Central memory CD8-positive, alpha-beta T cell (primary cell): ENCODE measurements at regions not wholly inside any gene's neighbourhood (a gene's known extent, or its start where the extent isn't known, plus 50 kb on each side); places are given as distances from the start of the nearest gene placed in this dataset.

Experiments
- ATAC-seq: fragments of 150-1000 bp; cut with Tn5 transposase; replicated peaks from 2 replicates; pipeline ENCODE4 v1.10.0; 2022; ENCODE audit warnings: mild to moderate bottlenecking, moderate FRiP score, moderate number of reproducible peaks; ENCODE audit not compliant: poor library complexity, severe bottlenecking; ENCODE audit errors: extremely low read depth
- DNase-seq, 2 donors: peaks; one replicate each; pipeline ENCODE4 v3.0.0; 2021; ENCODE audit warnings: low spot score in 2 of 2
- H3K27ac Mint-ChIP-seq: one replicate; pipeline ENCODE4 v1.8.0; 2022; ENCODE audit warnings: low read depth, mild to moderate bottlenecking, moderate library complexity, mixed read lengths
- H3K27me3 Mint-ChIP-seq: one replicate; pipeline ENCODE4 v1.8.0; 2022; ENCODE audit warnings: mixed read lengths
- H3K36me3 Mint-ChIP-seq: one replicate; pipeline ENCODE4 v1.8.0; 2022; ENCODE audit warnings: mild to moderate bottlenecking, moderate library complexity, mixed read lengths; ENCODE audit not compliant: insufficient read depth
- H3K4me1 Mint-ChIP-seq: one replicate; pipeline ENCODE4 v1.8.0; 2022; ENCODE audit warnings: mixed read lengths
- H3K4me3 Mint-ChIP-seq: one replicate; pipeline ENCODE4 v1.8.0; 2022; ENCODE audit warnings: mild to moderate bottlenecking, moderate library complexity, mixed read lengths
- H3K9me3 Mint-ChIP-seq: one replicate; pipeline ENCODE4 v1.8.0; 2022; ENCODE audit warnings: mixed read lengths

DNA sequence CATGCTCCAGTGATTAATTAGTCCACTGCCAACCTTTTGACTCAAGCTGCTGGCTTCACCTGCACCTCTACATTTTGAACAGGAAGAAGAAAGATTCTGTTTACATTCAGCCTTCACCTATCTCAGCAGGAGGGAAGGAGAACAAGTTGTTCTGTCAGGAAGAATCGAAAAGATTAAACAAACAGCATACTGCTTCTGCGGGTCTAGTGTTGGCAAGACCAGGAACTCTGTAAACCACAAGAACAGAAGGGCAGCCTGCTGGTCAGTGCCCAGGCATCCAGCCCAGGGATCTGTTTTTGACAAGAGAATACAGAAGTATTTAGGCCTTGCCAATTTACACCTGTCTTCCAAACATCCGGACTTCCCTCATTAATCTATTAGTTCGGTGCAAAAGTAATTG, 189.7 kb downstream of the CHD9NB start:
- Mint-ChIP-seq H3K9me3 (peaks cover 6% of the 10 kb centered on the region), H3K27me3 (peaks cover 1% of the 10 kb centered on the region), H3K4me1 (no peaks in the 10 kb centered on the region), H3K4me3 (no peak overlapping the region), H3K27ac (no peak overlapping the region), H3K36me3 (no peaks in the 10 kb centered on the region)
- DNase-seq (no peak), ATAC-seq (no peak)

DNA sequence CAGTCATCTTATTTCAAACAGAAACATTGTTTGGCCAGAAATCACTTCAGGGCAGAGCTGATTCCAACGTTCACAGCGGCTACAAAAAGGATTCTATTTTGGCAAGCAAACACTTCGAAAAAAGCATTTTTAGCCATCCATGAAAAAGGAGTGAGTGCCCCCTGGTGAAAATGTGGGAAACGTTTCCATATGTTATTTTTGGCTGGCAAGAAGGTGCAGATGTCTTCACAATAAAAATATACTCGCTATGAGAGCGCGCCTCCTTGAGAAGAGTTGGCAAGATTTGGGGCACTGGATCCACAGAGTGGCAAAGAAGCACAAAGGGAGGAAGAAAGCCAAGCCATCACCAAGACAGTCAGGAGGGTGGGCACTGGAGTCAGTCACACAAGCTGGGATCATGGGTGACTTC, 191.1 kb downstream of the CHD9NB start:
- no peak for ATAC-seq
- peaks cover 15% of the 10 kb centered on the region for H3K27me3 Mint-ChIP-seq
- peaks cover 6% of the 10 kb centered on the region for H3K9me3 Mint-ChIP-seq

DNA sequence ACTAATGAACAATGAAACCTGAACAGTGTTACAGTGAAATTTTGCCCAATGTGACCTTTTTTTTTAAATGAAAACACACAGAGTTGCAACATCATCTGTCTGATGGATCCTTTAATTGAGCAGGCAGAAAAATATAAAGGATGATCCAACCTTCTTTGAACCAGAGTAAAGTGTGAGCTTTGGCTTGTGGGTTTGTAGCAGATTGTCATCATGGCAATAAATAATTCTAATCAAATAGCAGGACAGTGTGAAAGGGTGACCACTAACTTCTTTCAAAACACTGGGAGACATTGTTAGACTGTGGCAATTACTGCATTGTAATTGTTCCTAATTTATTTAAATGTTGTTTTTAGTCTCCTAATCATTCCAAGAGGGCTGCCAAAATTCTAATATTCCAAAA, 197.2 kb downstream of the CHD9NB start:
- Mint-ChIP-seq H3K27me3 (peaks cover 22% of the 10 kb centered on the region), H3K9me3 (peaks cover 6% of the 10 kb centered on the region), H3K36me3 (no peaks in the 10 kb centered on the region), H3K4me1 (no peaks in the 10 kb centered on the region), H3K27ac (no peak overlapping the region), H3K4me3 (no peak overlapping the region)
- ATAC-seq, result no peak
- DNase-seq, result no peak

More for the DNA sequence above, 191.1 kb downstream of the CHD9NB start:
- Mint-ChIP-seq H3K27ac (no peak overlapping the region), H3K4me1 (no peaks in the 10 kb centered on the region), H3K36me3 (no peaks in the 10 kb centered on the region), H3K4me3 (no peak overlapping the region)
- no peak for DNase-seq

DNA sequence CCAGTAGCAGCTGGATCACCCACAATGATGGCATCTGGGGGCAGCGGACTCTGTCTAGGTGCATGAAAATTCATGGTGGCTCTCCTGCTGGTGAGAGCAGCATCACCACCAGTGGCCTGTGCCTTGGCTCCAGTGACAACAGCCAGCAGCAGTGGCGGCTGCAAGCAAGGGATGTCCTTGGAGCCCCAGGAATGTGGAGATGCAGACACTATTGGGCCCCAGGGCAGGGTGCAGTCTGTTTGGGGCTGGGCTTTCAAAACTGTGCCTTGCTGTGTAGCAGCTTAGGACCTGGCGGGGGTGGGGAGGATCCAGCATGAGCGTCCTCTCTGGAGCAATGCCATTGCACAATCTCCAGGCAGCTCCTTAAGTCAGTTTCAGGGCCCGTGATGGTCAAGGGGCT, 199.7 kb downstream of the CHD9NB start:
- Mint-ChIP-seq H3K27ac (no peak overlapping the region), H3K36me3 (no peaks in the 10 kb centered on the region), H3K4me1 (no peaks in the 10 kb centered on the region), H3K27me3 (peaks cover 21% of the 10 kb centered on the region), H3K9me3 (peaks cover 13% of the 10 kb centered on the region), H3K4me3 (no peak overlapping the region)
- ATAC-seq (no peak), DNase-seq (no peak)

DNA sequence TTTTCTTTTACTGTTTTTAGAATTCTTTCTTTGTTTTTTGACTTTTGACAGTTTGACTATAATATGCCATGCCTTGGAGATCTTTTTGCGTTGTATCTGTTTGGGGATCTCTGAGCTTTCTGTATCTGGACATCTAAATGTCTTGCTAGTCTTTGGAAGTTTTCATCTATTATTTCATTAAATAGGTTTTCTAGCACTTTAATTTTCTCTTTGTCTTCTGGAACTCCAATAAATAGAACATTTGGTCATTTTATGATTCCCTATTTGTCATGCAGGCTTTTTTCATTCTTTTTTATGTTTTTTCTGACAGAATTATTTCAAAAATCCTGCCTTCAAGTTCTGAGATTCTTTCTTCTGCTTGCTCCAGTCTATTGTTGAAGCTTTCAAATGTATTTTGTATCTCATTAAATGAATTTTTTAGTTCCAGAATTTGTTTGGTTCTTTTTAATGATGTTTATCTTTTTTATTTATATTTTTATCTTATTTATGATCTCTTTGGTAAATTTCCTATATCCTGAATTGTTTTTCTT, 201.4 kb downstream of the CHD9NB start:
- ATAC-seq (no peak), DNase-seq (no peak)
- no peak overlapping the region for H3K4me3 Mint-ChIP-seq
- no peak overlapping the region for H3K27ac Mint-ChIP-seq
- H3K36me3 Mint-ChIP-seq, result no peaks in the 10 kb centered on the region
- H3K4me1 Mint-ChIP-seq, result no peaks in the 10 kb centered on the region
- H3K27me3 Mint-ChIP-seq, result peaks cover 4% of the 10 kb centered on the region
- peaks cover 13% of the 10 kb centered on the region for H3K9me3 Mint-ChIP-seq

DNA sequence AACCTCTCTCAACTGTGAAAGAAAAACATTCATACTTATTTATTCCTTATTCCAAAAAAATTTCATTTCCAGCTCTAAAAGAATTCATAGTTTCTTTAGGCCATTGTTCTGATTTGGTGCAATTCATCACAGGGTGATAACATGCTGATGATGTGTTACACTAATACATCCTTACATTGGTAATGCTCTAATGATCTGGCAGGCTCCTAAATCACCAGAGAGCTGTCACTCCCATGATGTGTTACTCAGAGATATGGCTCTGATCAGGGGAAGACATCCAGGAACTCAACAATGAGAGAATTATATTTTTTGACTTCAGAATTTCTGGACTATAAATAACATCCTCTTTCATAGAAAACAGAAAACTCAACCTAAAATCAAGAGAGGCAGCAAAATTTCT, 209.3 kb downstream of the CHD9NB start:
- Mint-ChIP-seq H3K9me3 (no peaks in the 10 kb centered on the region), H3K36me3 (no peaks in the 10 kb centered on the region), H3K4me1 (no peaks in the 10 kb centered on the region), H3K4me3 (no peak overlapping the region), H3K27ac (no peak overlapping the region), H3K27me3 (peaks cover 23% of the 10 kb centered on the region)
- DNase-seq (no peak), ATAC-seq (no peak)

DNA sequence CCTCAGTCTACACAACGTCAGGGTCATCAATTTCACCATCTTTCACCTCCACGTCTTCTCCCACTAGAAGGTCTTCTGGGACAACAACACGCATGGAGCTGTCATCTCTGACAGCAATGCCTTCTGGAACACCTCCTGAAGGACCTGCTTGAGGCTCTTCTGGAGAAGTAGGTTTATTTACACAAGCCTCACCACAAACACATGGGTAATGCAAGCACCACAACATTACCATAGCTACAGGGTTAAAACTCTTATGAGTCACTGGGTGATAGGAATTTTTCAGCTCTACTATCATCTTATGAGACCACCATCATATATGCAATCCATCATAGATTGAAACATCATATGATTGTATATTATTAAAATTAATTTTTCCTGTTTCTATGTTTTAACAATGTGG, 215.4 kb downstream of the CHD9NB start:
- ATAC-seq, result no peak
- no peaks in the 10 kb centered on the region for H3K4me1 Mint-ChIP-seq
- DNase-seq, result no peak
- H3K27ac Mint-ChIP-seq, result no peak overlapping the region
- H3K27me3 Mint-ChIP-seq, result peaks cover 17% of the 10 kb centered on the region
- no peak overlapping the region for H3K4me3 Mint-ChIP-seq
- H3K36me3 Mint-ChIP-seq, result no peaks in the 10 kb centered on the region
- no peaks in the 10 kb centered on the region for H3K9me3 Mint-ChIP-seq

DNA sequence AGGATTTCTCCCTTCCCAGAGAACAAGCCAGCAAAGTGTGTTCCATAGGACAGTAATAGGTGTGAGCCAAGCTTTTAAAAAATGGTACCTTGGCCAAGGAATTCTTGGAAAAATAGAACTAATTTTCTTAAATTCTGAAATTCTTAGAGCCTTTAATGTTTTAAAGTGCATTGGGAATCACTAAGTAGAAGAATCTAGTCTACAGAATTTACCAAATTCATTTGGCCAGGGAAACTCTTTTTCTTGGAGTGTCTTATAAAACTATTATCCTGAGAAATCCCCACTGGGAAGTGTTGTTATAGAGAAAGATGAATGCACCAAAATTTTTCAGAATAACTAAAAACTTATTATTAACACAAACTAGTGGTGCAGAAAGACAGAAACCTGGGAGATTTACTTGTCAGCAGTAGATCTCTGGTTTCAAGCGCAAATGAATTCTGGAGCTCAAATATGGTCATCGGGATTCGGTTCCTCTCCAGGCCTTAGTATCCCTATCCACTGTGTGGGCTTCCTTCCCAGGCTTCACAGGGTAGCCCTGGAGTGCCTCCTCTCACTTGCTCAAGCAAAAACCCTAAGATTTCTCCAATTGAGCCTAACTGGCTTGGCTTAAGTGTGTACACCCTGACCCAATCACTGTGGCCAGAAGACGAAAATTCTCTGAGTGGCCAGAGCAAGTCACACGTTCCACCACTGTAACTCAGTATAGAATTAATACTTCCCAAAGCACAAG, 217.8 kb downstream of the CHD9NB start:
- Mint-ChIP-seq H3K4me3 (no peak overlapping the region), H3K27ac (no peak overlapping the region), H3K4me1 (no peaks in the 10 kb centered on the region), H3K27me3 (peaks cover 6% of the 10 kb centered on the region), H3K36me3 (no peaks in the 10 kb centered on the region), H3K9me3 (no peaks in the 10 kb centered on the region)
- no peak for ATAC-seq
- DNase-seq, result no peak

DNA sequence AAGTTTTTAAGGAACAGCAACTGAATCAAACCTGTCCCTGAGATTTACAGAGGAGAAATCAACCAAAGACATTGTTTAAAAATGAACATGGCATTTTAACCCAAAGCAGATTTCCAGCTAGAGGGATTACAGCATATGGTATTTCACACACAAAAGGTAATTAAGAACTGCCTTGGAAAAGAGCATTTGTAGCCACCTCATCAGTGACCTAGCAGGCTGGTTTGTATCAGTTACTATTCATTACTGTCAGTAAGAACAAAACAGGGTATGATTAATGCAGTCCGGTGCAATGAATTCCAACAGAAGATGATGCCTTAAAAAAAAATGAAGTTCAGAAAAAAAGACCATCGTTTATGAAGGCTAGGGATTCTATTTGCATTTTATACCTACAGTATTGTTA, 219.9 kb downstream of the CHD9NB start:
- H3K9me3 Mint-ChIP-seq, result no peaks in the 10 kb centered on the region
- no peak overlapping the region for H3K4me3 Mint-ChIP-seq
- no peaks in the 10 kb centered on the region for H3K27me3 Mint-ChIP-seq
- no peaks in the 10 kb centered on the region for H3K36me3 Mint-ChIP-seq
- DNase-seq, result no peak
- no peaks in the 10 kb centered on the region for H3K4me1 Mint-ChIP-seq
- no peak for ATAC-seq
- no peak overlapping the region for H3K27ac Mint-ChIP-seq

DNA sequence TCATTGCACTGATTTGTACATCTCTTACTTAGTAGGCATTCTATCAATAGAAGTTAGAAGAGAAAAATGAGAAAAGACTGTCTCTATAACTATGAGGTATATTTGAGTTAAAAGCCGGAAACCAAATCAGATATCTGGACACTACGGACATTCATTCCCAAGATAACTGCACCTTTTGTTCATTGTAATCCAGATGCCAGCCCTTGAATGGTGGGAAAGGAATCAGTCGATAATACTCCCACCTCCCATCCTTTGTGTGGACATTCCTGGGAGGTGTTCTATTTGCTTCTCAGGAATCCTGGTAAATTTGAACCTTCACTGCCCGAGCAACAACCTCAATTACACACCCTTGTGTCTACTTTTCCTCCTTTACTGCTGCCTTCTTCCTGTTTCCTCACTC, 225.2 kb downstream of the CHD9NB start:
- H3K27me3 Mint-ChIP-seq, result no peaks in the 10 kb centered on the region
- ATAC-seq (no peak), DNase-seq (no peak)
- no peak overlapping the region for H3K4me3 Mint-ChIP-seq
- no peaks in the 10 kb centered on the region for H3K36me3 Mint-ChIP-seq
- H3K4me1 Mint-ChIP-seq, result no peaks in the 10 kb centered on the region
- H3K27ac Mint-ChIP-seq, result no peak overlapping the region
- H3K9me3 Mint-ChIP-seq, result peaks cover 6% of the 10 kb centered on the region

DNA sequence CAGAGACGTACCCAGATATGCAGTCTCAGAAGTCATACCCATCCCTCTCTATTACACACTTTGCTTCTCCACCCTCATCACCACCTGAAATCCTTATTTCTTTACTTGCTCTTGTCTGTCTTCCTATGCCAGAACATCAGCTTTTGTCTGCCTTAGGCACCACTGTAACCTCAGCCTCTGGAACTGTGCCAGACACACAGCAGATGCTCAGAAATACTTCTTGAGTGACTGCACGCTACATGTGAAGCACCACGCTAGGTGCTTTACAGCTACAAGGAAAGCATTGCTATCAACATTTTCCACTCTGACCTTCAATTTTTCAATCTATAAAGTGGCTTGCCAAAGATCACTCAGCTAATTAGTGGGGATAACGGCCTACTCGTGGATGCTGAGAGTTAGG, 226.8 kb downstream of the CHD9NB start:
- DNase-seq (no peak), ATAC-seq (no peak)
- Mint-ChIP-seq H3K27me3 (no peaks in the 10 kb centered on the region), H3K9me3 (peaks cover 6% of the 10 kb centered on the region), H3K36me3 (no peaks in the 10 kb centered on the region), H3K27ac (no peak overlapping the region), H3K4me3 (no peak overlapping the region), H3K4me1 (no peaks in the 10 kb centered on the region)

DNA sequence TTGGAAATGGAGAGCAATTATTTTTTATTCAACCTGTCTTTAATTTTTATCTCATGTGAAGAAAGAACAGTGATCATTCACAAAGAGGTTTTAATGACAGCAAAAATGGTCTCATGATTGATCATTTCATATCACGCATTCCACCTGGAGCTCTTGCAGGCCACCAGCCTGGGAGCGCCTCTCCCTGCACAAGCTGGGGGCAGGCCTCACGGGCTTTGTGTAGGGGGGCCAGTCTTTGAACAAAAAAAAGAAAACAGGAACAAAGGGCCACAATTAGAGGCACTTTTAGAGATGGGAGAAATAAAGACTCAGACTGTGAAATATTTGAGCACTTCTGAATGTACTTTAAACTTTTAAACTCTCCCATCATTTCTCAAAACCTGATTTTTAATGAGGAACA, 232.9 kb downstream of the CHD9NB start:
- no peak for DNase-seq
- Mint-ChIP-seq H3K36me3 (no peaks in the 10 kb centered on the region), H3K27ac (no peak overlapping the region), H3K9me3 (peaks cover under 1% of the 10 kb centered on the region), H3K4me3 (no peak overlapping the region), H3K27me3 (no peaks in the 10 kb centered on the region), H3K4me1 (no peaks in the 10 kb centered on the region)
- ATAC-seq, result no peak

DNA sequence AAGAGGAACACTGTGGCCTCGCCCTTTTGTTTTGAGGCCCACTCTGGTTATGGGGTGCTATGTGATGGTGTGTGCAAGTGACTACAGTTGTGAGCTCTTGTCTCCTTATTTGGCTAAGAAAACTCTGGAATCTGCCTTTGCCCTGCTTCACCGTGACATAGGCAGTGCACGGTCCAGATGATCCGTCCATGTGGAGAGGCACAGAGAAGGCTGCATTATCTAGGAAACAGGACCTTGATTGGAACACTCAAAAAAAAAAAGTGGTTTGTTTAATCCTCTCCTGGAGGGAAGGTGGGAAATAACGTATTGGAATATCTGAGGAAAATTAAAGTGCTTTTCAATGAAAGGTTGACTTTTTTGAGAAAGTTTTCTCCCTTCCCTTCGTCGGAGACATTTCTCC, 233.3 kb downstream of the CHD9NB start:
- Mint-ChIP-seq H3K4me1 (no peaks in the 10 kb centered on the region), H3K27me3 (no peaks in the 10 kb centered on the region), H3K36me3 (no peaks in the 10 kb centered on the region), H3K4me3 (no peak overlapping the region), H3K27ac (no peak overlapping the region), H3K9me3 (peaks cover 4% of the 10 kb centered on the region)
- ATAC-seq (no peak), DNase-seq (no peak)
